ENCODE measurements at regions not wholly inside any gene's neighbourhood (a gene's known extent, or its start where the extent isn't known, plus 50 kb on each side); places are given as distances from the start of the nearest gene placed in this dataset.

DNA sequence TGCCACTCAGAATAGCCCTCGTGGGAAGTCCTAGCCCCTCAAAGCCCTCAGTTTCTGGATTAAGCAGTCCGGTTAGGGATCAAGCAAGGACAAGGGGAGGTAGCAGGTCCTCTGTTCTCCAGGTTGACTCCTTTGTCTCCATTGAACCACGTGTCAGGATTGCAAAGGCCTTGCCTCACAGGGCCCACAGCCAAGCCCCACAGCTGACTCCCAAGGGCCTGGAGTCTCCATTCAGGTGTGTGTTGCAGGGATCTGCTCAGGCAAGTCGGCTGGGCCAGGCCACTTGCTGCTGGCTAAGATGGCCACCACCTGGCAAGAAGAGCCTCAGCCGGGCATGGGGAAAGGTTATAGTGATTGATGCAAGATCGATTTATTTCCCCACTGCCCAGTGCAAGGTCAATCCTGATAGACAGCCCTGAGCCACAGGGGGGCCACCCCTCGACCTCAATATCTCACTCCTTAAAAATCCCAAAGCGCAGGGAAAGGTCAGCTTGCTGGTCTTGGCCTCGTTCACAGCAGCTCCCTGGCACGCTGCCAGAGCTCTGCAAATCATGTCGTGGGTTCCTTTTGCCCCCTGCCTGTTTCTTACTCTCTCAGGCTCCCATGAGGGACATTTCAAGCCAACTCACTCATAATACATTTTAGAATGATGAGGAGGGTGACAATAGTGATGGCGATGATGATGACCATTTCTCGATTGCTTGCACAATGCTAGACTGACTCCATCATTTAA lies 75.9 kb downstream of the EDN3 start:
- no peak for DNase-seq (ENCODE audit: low spot score)
- FAIRE-seq, result no peak

DNA sequence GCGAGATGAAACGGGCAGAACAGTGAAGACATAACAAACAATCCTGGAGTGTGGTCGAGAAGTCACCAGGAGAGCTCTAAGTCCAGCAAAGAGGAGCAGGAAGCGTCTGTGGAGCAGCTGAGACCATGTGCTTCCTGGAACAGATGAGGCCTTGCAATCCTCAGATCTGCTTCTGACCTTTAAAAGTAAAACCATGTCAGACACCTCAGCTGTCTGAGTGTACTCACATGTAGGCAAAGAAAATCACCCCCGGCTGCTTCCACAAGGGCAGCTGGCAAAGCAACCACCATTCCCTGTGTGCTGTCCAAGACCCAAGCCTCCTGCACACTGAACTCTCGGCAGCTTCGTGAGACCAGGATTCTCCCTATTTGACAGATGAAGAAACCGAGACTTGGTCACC lies 76.6 kb downstream of the EDN3 start:
- FAIRE-seq, result no peak
- no peak for DNase-seq (ENCODE audit: low spot score)

DNA sequence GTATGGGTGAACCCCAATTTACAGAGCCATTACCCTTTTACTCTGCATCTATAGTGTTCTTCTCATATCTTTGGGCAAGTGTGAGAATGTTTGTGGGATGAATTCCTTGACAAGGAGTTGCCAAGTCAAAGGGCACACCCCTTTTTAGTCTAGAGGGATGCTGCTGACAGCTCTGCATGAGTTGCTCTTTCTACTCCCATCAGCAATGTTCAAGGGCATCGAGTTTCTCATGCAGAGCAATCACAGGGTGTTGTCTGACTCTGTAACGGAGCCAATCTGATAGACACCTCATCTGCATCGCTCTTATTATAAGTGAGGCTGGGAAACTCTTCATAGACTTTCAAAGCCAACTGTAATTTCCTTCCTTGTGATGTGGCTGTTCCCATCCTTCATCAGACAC lies 77.4 kb downstream of the EDN3 start:
- no peak for FAIRE-seq

DNA sequence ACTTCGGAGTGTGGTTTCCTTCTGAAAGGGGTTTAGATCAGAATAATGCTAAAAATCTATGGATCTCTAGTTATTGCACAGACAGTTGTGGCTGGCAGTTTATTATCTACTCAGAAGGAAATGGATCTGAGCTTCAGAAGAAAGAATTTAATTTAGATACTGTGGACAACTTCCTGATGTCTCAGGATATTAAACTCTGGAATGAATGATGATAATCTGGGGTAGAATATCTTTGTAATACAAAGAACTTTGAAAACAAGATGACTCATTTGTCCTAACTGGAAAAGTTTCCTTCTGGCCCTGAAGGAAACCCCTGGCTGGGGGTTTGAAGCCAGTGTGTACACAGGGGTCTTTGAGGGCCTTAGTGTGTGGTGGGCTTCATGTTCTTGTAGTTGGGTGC lies 78.0 kb downstream of the EDN3 start:
- FAIRE-seq (no peak), DNase-seq (ENCODE audit: low spot score) (no peak)

More for the DNA sequence above, 77.4 kb downstream of the EDN3 start:
- no peak for DNase-seq (ENCODE audit: low spot score)

DNA sequence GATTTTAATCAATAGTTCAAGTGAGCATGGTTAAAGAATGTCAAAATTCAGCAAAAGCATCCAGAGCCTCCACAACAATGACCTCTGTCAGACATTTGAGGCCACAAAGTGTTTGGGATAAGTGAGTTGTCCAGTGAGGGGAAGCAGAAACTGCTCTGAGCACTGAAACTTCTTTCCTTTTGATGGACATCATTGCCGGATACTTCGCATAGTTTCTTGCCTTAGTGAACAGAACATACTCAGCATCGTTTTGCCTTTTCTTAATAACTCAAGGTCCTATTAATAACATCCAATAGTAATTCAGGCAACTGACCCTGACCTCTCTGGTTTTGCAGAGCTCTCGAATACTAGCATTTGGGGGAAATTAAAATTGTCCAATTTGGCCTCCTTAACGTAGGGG lies 78.6 kb downstream of the EDN3 start:
- DNase-seq (ENCODE audit: low spot score) (no peak), FAIRE-seq (no peak)

DNA sequence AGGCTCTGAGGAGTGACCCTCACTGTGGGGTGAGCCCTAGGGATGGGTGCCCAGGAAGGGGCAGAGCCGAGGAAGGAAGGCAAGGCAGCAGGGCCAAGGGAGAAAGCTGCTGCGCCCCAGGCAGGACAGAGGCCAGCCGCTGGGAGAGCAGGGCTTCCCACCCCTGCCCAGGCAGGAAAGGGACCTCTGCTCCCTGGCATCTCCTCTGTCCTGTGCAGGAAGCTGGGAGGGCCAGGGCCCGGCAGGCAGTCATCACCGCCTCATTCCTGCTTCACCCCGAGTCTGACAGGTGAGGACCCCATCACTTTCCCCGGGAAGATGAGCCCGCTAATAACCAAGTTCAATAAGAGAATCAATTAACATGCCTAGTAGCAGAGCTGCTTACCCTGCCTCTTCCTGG lies 81.3 kb downstream of the EDN3 start:
- DNase-seq (ENCODE audit: low spot score) (no peak), FAIRE-seq (no peak)

DNA sequence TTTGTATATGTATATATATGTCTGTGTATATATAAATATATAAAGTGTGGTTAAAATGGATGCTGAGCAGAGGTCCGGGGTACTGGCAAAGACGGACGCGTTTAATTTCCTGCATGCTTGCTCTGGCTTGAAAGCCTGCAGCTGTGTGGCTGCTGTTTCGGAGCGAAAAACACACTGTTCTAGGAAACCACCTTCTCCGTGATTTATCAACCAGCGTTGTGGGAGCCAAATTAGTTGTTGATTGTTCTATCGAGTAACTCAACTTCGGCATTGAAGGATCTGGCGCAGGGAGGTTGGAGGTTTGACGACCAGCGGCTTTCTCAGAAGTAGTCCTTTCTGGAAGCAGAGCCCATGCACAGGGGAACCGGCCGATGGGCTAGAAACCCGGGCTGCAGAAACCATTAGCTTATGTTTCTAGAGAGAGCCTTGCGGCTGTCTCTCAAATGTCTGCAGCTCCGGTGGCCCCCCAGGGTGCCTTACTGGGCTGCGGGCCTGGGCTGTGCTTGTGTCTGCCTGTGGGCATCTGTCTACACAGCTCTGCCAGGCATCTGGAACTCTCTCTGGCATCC lies 81.8 kb downstream of the EDN3 start:
- FAIRE-seq (no peak), DNase-seq (ENCODE audit: low spot score) (no peak)

DNA sequence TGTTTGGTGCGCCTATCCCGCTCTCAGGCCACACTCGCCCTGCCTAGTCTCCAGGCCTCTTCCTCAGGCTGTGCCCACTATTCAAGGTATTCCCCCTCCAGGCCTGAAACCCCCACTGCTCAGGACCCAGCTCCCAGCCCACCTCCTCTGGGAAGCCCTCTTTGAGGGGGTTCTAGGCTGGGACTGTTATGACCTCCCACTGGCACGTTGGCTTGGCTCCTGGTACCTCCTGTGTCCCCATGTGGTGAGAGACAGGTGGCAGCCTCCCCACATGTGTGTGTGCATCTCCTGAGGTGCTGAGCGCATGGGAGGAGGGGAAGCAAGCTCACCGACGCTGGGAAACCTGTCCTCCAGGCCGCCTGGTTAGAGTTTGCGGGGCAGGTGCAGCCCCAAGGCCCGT lies 82.5 kb downstream of the EDN3 start:
- FAIRE-seq (no peak), DNase-seq (ENCODE audit: low spot score) (no peak)

DNA sequence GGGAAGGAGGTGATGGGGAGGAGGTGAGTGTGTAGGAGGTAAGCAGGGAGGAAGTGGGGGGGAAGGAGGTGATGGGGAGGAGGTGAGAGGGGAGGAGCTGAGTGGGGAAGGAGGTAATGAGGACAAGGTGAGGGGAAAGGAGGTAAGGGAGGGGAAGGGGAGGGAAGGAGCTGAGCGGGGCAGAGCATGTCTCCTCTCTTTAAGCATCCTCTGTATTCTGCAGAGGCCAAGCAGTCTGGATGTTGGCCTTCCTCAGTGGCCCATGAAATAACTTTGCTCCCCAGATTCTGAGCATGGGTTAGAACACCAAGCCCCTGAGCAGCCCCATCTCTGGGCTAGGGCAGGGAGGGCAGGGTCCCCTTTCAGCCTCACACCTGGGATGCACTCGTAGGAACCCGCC lies 84.6 kb downstream of the EDN3 start:
- DNase-seq (ENCODE audit: low spot score), result no peak
- FAIRE-seq, result no peak

DNA sequence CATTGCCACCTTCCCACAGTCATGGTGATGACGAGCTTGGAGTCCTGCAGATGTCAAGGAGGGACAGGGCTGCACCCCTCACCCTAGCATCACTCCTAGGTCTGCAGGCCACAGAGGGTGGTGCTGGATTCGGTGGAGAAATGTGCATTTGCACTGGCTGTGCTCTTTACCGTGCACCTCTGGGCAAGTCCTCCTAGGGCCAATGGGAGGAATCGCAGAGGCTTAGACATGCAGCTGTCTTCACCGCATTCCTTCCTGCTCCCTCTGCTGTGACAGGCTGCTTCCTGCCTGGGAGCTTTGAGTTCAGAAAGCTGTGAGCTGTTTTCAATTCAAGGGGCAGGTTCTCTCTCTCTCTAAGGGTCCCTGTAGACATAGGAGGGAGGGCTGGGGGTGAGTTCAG lies 85.1 kb downstream of the EDN3 start:
- FAIRE-seq, result no peak

DNA sequence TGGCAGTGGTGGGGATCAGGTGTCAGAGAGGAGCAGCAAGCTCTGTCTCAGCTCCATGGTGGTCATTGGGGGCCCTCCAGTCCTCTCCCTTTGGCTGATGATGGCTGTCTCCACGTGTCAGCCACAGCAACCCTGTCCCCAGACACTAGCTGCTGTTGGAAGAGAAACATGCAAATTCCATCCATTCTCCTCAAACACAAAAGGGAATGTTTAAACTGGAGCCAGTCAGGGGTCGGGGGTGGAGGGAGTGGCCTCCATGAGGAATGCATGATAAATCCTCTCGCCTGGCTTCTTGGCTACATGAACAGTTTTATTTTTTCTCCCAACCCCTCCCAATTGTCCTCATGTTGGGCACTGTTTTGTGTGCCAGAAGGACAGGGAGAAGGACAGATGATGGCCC lies 86.4 kb downstream of the EDN3 start:
- no peak for DNase-seq (ENCODE audit: low spot score)
- FAIRE-seq, result no peak

More for the DNA sequence above, 85.1 kb downstream of the EDN3 start:
- DNase-seq (ENCODE audit: low spot score), result peak; percentile 59

DNA sequence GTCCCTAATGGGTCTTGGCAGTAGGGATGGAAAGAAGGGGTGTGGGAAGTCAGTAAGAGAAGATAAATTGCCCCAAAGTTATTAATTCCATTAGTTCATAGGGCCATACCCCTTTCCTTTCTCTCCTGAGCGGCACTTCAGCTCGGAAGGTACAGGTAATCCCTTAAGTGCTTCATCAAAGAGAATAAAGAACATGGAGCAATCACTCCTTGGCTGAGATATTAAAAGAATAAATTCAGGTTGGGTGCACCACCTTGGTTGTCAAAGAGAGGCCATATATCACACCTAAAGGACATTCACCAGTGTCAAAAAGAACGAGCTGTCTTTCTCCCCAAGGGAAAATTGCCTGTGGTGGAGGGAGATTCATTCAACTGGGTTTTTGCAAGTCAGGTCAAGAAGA lies 87.5 kb downstream of the EDN3 start:
- DNase-seq (ENCODE audit: low spot score), result no peak
- no peak for FAIRE-seq

DNA sequence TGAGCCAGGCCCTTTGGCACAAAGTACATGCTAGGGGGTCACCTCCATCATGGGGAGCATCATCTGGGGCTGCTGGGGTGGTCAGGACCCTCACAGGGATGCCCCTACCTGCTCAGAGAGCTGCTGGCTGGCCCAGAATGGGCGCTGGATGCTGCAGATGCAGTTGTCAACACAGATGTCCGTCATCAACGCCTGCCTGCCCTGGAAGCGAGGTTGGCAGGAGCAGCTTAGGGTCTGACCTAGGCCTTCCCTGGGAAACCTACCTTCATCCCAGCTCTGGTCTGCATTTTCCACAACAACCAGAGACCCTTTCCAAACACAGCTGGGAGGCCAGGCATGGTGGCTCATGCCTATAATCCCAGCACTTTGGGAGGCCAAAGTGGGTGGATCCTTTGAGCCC lies 88.0 kb downstream of the EDN3 start:
- FAIRE-seq (no peak), DNase-seq (ENCODE audit: low spot score) (no peak)

DNA sequence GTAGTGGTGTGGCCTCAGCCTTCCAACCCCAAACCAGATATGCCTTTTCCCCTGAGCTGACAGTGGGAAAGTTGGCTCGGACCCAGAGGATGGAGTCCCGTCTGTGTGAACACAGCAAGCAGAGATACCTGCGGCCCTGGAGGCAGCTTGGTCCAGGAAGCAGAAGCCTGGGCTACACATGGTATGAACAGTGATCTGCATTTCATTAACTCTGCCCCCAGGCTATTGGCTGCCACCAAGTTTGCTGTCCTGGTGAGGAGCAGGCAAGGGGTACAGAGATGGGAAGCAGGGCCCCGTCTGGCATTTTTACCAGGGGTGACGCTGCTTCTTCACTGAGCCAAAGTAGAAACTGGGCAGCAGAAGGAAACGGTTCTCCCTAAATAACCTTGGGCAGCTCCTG lies 90.0 kb downstream of the EDN3 start:
- no peak for DNase-seq (ENCODE audit: low spot score)
- no peak for FAIRE-seq

DNA sequence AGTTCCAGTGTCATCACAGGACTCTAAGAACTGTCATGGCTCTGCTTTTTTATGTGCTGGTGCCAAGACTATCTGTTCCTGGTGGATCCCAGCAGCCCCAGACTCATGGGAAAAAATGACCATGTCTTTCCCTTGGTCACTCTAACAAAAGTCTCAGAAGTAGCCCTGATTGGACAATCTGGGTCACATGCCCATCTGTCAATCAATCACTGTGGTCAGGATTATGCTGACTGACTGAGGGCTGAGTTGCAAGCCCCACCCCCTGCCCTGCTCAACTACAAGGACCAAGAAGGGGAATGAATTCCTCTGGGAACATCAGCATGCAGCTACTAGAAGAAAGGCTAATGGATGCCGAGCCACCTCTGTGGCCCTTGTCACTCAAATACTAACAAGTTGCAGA lies 91.6 kb downstream of the EDN3 start:
- no peak for FAIRE-seq
- no peak for DNase-seq (ENCODE audit: low spot score)

DNA sequence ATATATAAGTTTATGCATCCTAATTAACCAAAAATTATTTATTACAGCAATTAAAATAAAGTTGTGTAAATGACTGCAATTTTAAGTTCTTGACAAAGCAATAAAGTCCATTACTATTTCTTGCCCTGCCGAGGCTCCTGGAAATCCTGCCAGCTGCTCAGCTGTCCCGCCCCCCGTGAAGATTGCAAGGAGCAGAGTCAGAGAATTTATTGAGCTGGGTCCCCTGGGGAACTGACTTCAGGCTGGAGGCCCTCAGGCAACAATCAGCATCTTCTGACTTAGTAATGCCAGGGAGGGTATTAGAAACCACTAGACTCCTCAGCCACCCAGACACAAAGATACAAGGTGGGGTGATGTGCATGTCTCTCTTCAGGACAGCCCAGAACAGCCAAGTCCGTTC lies 92.3 kb downstream of the EDN3 start:
- no peak for DNase-seq (ENCODE audit: low spot score)
- FAIRE-seq, result no peak

DNA sequence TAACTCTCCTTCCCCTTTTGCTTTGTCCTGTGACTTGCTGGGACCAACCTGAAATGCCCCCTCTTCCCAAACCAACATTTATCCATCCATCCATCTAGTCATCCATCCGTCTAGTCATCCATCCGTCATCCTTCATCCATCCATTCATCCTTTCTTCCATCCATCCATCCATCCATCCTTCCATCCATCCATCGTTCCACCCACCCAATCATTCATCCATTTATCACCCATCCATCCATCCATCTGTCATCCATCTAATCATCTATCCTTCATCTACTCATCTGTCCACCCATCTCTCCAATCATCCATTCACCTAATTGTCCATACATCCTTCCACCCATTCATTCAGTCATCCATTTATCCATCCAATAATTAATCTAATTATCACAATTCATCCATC lies 92.7 kb downstream of the EDN3 start:
- DNase-seq (ENCODE audit: low spot score), result no peak

DNA sequence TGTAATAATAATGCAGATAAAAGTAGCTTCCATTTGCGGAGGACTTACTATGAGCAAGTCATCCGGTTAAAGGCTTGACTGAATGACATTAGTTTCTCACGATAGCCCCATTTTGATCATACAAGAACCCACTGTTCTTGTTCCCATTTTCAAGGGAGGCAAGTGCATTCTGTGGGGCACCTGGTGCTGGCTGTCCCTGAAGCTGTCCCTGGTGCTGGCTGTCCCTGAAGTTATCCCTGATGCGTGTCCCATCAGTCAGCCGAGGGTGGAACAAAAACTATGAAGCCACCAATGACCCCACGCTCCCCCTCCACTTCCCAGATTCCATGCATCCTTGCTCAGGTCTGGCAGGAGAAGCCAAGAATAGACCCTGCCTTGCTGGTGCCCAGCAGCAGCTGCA lies 95.3 kb downstream of the EDN3 start:
- DNase-seq (ENCODE audit: low spot score), result no peak
- FAIRE-seq, result no peak

More for the DNA sequence above, 92.7 kb downstream of the EDN3 start:
- no peak for FAIRE-seq

DNA sequence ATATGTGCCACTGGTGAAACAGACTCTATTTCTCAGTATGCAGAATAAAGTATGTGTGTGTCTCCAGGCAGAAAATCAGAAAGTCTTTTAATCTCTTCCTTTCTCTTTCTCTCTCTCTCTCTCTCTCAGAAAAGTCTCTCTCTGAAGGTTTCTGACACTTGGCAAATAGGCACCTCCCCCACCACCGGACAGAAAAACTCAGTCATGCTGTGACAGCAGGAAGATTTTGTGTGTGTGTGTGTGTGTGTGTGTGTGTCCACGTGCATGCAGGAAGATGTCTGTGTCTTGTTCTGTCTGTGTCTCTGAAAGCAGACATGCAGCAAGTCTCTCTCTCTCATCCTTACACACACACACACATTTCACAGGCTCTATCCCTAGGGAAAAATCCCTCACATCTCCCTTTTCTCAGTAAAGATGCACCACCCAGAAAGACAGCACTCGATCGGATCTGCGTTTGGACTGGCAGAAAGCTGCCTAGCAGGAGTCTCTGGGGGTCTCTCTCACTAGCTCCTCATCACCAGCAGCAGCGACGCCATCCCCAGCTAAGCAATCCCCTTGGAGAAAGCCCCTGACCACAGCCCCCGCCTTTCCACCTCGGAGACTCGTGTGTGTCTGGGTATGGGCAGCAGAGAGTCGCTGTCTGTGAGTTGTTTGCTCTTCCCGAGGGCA lies 98.3 kb downstream of the EDN3 start:
- peak; percentile 27 for FAIRE-seq
- DNase-seq (ENCODE audit: low spot score), result no peak

DNA sequence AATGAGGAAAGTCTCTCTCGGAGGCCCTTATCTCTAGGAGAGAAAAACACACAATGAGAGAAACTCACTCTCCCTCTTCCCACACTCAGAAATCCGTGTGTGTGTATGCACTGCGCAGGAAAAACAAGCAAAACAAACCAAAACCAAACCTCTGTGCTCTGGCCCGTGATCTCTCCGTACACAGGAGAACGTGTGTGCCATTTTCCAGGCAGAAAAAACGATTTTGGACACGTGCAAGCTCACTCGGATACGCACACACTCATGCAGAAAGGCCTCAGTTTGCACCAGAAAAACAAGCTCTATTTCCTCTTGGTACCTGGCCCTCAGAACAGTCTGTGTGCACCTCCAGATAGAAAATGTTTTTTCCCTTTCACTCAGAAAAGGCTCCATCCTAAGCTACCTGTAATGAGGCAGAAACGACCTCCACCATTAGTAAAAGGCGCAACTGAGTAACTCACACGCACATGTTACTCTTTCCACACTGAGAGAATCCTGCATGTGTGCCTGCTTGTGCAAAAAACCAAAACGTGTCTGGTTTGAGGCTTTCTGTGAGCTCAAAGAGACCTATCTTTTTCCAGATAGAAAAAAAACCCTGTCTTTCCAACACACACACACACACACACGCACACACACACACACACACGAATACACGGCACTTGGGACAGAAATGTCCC lies 99.2 kb downstream of the EDN3 start:
- DNase-seq (ENCODE audit: low spot score), result no peak
- no peak for FAIRE-seq

DNA sequence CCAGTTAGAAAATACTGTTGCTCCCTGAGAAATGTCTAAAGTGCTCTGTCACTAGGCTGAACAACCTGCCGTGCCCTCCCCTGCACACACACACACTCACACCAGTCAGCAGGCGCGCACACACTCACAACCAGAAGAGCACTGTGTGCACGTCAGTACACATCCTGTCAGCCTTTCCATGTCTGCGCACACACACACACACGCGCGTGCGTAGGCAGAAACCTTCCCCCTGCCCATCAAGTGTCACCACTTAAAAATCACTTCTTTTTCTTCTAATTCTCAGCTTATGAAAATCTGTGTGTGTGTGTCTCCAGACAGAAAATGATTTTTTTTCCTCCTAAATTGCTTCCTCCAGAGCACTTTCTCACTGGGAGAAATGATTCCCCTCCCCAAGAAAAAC lies 100.3 kb downstream of the EDN3 start:
- peak; percentile 86 for FAIRE-seq
- no peak for DNase-seq (ENCODE audit: low spot score)

DNA sequence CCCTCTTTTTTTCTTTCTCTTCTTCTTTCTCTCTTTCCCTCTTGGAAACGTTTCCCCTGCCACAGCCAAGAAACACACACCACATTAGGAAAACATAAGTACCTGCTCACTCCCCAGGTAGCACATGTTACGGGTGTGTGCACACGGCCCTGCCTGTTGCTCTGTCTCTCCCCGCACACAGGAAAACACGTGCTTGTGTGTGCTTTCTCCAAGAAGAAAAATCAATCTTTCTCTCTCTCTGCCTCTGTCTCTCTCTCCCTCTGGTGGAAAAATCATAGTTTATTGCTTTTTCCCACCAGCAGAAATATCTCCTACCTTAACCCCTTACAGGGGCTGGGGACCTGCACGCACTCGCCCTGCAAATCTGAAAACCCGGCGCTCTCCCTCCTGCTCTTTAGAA lies 102.3 kb downstream of the EDN3 start:
- FAIRE-seq, result peak; percentile 93
- peak; percentile 45 for DNase-seq (ENCODE audit: low spot score)
